ENCODE measurements at regions not wholly inside any gene's neighbourhood (a gene's known extent, or its start where the extent isn't known, plus 50 kb on each side); places are given as distances from the start of the nearest gene placed in this dataset.

DNA sequence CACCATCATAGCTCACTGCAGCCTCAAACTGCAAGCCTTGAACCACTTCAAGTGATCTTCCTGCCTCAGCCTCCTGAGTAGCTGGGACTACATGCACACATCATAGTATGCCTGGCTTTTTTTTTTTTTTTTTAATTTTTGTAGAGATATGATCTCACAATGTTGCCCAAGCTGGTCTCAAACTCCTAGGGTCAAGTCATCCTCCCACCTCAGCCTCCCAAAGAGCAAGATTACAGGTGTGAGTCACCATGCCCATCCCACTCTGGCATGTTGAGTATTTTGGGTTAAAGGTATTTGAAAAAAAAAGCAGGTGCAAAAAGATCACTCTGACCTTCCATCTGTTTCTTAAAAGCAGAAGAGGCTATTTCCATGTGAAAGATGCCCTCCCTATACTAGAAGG lies 86.4 kb upstream of the FZD7 start:
- TF ChIP-seq, protein P1, sequence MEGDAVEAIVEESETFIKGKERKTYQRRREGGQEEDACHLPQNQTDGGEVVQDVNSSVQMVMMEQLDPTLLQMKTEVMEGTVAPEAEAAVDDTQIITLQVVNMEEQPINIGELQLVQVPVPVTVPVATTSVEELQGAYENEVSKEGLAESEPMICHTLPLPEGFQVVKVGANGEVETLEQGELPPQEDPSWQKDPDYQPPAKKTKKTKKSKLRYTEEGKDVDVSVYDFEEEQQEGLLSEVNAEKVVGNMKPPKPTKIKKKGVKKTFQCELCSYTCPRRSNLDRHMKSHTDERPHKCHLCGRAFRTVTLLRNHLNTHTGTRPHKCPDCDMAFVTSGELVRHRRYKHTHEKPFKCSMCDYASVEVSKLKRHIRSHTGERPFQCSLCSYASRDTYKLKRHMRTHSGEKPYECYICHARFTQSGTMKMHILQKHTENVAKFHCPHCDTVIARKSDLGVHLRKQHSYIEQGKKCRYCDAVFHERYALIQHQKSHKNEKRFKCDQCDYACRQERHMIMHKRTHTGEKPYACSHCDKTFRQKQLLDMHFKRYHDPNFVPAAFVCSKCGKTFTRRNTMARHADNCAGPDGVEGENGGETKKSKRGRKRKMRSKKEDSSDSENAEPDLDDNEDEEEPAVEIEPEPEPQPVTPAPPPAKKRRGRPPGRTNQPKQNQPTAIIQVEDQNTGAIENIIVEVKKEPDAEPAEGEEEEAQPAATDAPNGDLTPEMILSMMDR (IDR thresholded peaks at IDR 0.05), result no peak
- no peak for TF ChIP-seq POLR2A (IDR thresholded peaks at IDR 0.05)
- TF ChIP-seq POLR2AphosphoS5 (IDR thresholded peaks at IDR 0.05; ENCODE audit: insufficient read depth in 1 of 2, low read depth in 1 of 2), result no peak
